ENCODE measurements at regions not wholly inside any gene's neighbourhood (a gene's known extent, or its start where the extent isn't known, plus 50 kb on each side); places are given as distances from the start of the nearest gene placed in this dataset.

- ChIA-PET POLR2A (no interaction called here), CTCF (no interaction called here)
- Mint-ChIP-seq H3K27ac (no peak overlapping the region), H3K4me3 (no peak overlapping the region), H3K4me1 (no peaks in the 10 kb centered on the region), H3K36me3 (ENCODE audit: low read depth) (no peaks in the 10 kb centered on the region), H3K9me3 (peaks cover 3% of the 10 kb centered on the region), H3K27me3 (no peaks in the 10 kb centered on the region)
- no peak for ATAC-seq (ENCODE audit: low read depth)
- intact Hi-C loops (cut with micrococcal nuclease) = no loop called here
- DNase-seq = no peak
- TF ChIP-seq, protein P1, sequence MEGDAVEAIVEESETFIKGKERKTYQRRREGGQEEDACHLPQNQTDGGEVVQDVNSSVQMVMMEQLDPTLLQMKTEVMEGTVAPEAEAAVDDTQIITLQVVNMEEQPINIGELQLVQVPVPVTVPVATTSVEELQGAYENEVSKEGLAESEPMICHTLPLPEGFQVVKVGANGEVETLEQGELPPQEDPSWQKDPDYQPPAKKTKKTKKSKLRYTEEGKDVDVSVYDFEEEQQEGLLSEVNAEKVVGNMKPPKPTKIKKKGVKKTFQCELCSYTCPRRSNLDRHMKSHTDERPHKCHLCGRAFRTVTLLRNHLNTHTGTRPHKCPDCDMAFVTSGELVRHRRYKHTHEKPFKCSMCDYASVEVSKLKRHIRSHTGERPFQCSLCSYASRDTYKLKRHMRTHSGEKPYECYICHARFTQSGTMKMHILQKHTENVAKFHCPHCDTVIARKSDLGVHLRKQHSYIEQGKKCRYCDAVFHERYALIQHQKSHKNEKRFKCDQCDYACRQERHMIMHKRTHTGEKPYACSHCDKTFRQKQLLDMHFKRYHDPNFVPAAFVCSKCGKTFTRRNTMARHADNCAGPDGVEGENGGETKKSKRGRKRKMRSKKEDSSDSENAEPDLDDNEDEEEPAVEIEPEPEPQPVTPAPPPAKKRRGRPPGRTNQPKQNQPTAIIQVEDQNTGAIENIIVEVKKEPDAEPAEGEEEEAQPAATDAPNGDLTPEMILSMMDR (IDR thresholded peaks at IDR 0.05) = no peak
These were observed 1089.5 kb downstream of the BCL11B start for GRCh38 chr14:98182393-98183055.

- Mint-ChIP-seq H3K4me1 (no peaks in the 10 kb centered on the region), H3K27ac (no peak overlapping the region)
- intact Hi-C loops (cut with micrococcal nuclease) = no loop called here
These were observed 1088.4 kb downstream of the BCL11B start for GRCh38 chr14:98183556-98183955.

DNA sequence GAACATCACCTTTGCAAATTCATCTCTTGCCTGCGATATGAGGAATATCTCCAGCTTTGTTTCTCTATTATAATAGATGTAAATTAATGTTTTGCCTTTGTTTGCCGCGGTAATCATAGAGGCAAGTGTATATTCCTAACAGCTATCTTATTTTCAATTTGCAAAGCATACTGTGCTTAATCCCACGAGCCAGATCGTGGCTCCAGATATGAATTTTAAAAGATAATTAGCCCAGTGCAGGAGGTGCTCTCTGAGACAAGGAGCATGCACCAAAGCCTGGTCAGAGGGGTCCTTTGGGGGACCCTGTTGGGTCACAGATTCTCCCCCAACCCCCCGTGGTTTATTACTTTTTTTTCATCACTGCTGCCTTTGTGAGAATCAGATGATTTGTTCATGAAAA, 1087.5 kb downstream of the BCL11B start:
- Mint-ChIP-seq H3K36me3 (ENCODE audit: low read depth) (no peaks in the 10 kb centered on the region), H3K27ac (no peak overlapping the region), H3K27me3 (no peaks in the 10 kb centered on the region), H3K4me3 (no peak overlapping the region), H3K4me1 (no peaks in the 10 kb centered on the region), H3K9me3 (peaks cover 1% of the 10 kb centered on the region)
- no peak for DNase-seq
- CTCF ChIA-PET = no interaction called here
- no peak for ATAC-seq (ENCODE audit: low read depth)
- POLR2A ChIA-PET = no interaction called here
- intact Hi-C loops (cut with micrococcal nuclease) = no loop called here
- TF ChIP-seq, protein P1 (IDR thresholded peaks at IDR 0.05) = no peak

More at GRCh38 chr14:98183556-98183955, 1088.4 kb downstream of the BCL11B start:
- ATAC-seq (ENCODE audit: low read depth) (no peak), DNase-seq (no peak)
- POLR2A ChIA-PET = no interaction called here
- peaks cover 3% of the 10 kb centered on the region for H3K9me3 Mint-ChIP-seq
- no peak overlapping the region for H3K4me3 Mint-ChIP-seq
- no peaks in the 10 kb centered on the region for H3K27me3 Mint-ChIP-seq
- no peaks in the 10 kb centered on the region for H3K36me3 Mint-ChIP-seq (ENCODE audit: low read depth)
- TF ChIP-seq, protein P1 (IDR thresholded peaks at IDR 0.05) = no peak
- CTCF ChIA-PET = no interaction called here

DNA sequence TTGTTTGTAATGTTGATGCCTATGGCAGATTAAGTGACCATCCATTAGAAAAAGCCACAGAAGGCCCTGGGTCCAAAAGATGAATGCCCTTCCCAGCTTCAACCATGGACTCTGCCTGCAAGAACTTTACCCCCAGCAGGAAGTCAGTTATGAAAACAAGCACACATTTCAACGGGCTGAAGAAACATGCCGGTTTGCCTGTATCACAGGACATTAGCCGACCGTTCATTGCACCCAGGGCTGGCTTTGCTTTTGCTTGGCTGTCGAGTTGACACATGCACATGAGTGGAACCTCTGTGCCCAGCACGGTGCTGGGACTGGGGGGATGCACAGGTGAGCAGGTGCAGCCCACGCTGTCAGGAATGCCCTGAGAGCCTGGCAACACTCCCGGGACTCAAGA, 1087.0 kb downstream of the BCL11B start:
- DNase-seq (no peak), ATAC-seq (ENCODE audit: low read depth) (no peak)
- Mint-ChIP-seq H3K4me1 (no peaks in the 10 kb centered on the region), H3K4me3 (no peak overlapping the region), H3K27me3 (no peaks in the 10 kb centered on the region), H3K36me3 (ENCODE audit: low read depth) (no peaks in the 10 kb centered on the region), H3K9me3 (no peaks in the 10 kb centered on the region), H3K27ac (no peak overlapping the region)
- intact Hi-C loops (cut with micrococcal nuclease) = no loop called here
- ChIA-PET CTCF (no interaction called here), POLR2A (no interaction called here)
- TF ChIP-seq, protein P1 (IDR thresholded peaks at IDR 0.05) = no peak

DNA sequence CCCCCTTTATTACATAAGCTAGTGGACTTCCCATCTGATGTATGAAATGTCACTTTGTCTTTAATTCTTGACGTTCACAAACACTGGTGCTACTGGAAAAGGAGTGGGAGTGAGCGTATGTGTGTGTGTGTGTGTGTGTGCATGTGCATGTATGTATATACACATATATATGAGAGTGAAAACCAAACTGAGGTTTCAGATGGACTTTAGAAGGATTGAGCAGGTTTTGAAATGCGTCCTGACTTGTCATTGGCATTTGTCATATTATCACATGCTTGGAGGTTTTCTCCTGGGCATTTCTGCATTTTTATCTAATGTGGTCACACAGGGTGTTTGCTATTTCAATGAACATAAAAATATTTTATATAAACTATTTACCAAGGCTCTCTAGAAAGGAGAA, 1085.9 kb downstream of the BCL11B start:
- Mint-ChIP-seq H3K4me1 (no peaks in the 10 kb centered on the region), H3K4me3 (no peak overlapping the region), H3K27me3 (no peaks in the 10 kb centered on the region), H3K27ac (no peak overlapping the region), H3K9me3 (no peaks in the 10 kb centered on the region), H3K36me3 (ENCODE audit: low read depth) (no peaks in the 10 kb centered on the region)
- TF ChIP-seq, protein P1 (IDR thresholded peaks at IDR 0.05) = no peak
- CTCF ChIA-PET = no interaction called here
- no peak for DNase-seq
- POLR2A ChIA-PET = no interaction called here
- ATAC-seq (ENCODE audit: low read depth) = no peak
- intact Hi-C loops (cut with micrococcal nuclease) = no loop called here

Measured in activated B cell treated with CpG ODN at 0.5 μM for 24 hours (primary cell).